Endothelial cell of umbilical vein (primary cell): ENCODE measurements at regions not wholly inside any gene's neighbourhood (a gene's known extent, or its start where the extent isn't known, plus 50 kb on each side); places are given as distances from the start of the nearest gene placed in this dataset.
"Not testable (repeated sequence)": the region's sequence is repeated elsewhere in the genome, so short reads cannot be mapped to it uniquely, and the experiment has no call there.

Experiments
- BruUV-seq: library from RNA; stranded (reverse); fragments of 400-500 nt; replicated peaks from 2 replicates; lab custom pipeline; 2021; lab: Mats Ljungman, UMichigan
- CTCF ChIA-PET: fragments of 300-600, 350-600 bp; sonication (Branson Sonifier 250); formaldehyde crosslinking; loops from one replicate; lab custom pipeline; 2021; ENCODE audit warnings: antibody characterized with exemption, inconsistent platforms; lab: Charles Lee
- POLR2A ChIA-PET: fragments of 300-600, 350-600 bp; sonication (Branson Sonifier 250); formaldehyde crosslinking; loops from one replicate; lab custom pipeline; 2021; ENCODE audit warnings: antibody characterized with exemption, inconsistent platforms; lab: Charles Lee
- DNase-seq: peaks from one replicate; pipeline ENCODE4 v3.0.0-alpha.2; 2011; ENCODE audit warnings: low read depth, low spot score
- FAIRE-seq: peaks from 2 replicates; lab custom pipeline; 2011; peaks lifted over from hg19 to GRCh38; lab: Jason Lieb, UNC
- H2AFZ ChIP-seq: 2 replicates; pipeline ENCODE4 v1.6.0; 2012; ENCODE audit warnings: low read depth, low read length, control low read depth, inconsistent platforms
- H3K27ac ChIP-seq: 2 replicates; pipeline ENCODE4 v1.5.1; 2011; ENCODE audit warnings: low read depth, mild to moderate bottlenecking, control low read depth, low read length, moderate library complexity; ENCODE audit not compliant: insufficient read depth
- H3K27me3 ChIP-seq, 2 experiments: 2 replicates each; pipeline versions ENCODE4 v1.6.0 to v1.6.1; 2011; ENCODE audit warnings: low read length in 2 of 2, mixed read lengths in 1 of 2; ENCODE audit not compliant: control insufficient read depth in 2 of 2, insufficient read depth in 2 of 2
- H3K36me3 ChIP-seq, 2 experiments: 2 replicates in 1 of 2; 3 replicates in 1 of 2; pipeline ENCODE4 v1.5.1; 2011; ENCODE audit warnings: low read length in 2 of 2, mild to moderate bottlenecking in 1 of 2, moderate library complexity in 1 of 2; ENCODE audit not compliant: control insufficient read depth in 2 of 2, insufficient read depth in 2 of 2; ENCODE audit errors: extremely low read depth in 1 of 2
- H3K4me1 ChIP-seq: 3 replicates; pipeline ENCODE4 v1.5.1; 2011; ENCODE audit warnings: mild to moderate bottlenecking, low read length; ENCODE audit not compliant: control insufficient read depth, insufficient read depth; ENCODE audit errors: extremely low read depth
- H3K4me2 ChIP-seq: 2 replicates; pipeline ENCODE4 v1.6.1; 2011; ENCODE audit warnings: low read length, control low read depth, mixed read lengths; ENCODE audit not compliant: insufficient read depth
- H3K4me3 ChIP-seq, 3 experiments: fragments of 200-600 bp in 1 of 3; sonication (generic), shearing (Covaris generic) in 1 of 3; replicated peaks in 1 of 3; 2 replicates each; pipeline ENCODE4 v1.5.1; 2011 to 2016; ENCODE audit warnings: control low read depth in 3 of 3, low read length in 3 of 3, mild to moderate bottlenecking in 2 of 3, inconsistent platforms in 1 of 3, low read depth in 1 of 3, moderate library complexity in 1 of 3; ENCODE audit not compliant: insufficient read depth in 1 of 3
- H3K79me2 ChIP-seq: 2 replicates; pipeline ENCODE4 v1.6.0; 2012; ENCODE audit warnings: low read length, inconsistent platforms; ENCODE audit not compliant: control insufficient read depth, insufficient read depth
- H3K9ac ChIP-seq: replicated peaks from 2 replicates; pipeline ENCODE3; 2011; ENCODE audit warnings: low read length, control low read depth; ENCODE audit not compliant: insufficient read depth; ENCODE audit errors: extremely low read depth
- H3K9me1 ChIP-seq: replicated peaks from 3 replicates; pipeline ENCODE4 v1.6.0; 2011; ENCODE audit warnings: mild to moderate bottlenecking, low read length; ENCODE audit not compliant: control insufficient read depth, insufficient read depth; ENCODE audit errors: extremely low read depth
- H3K9me3 ChIP-seq: replicated peaks from 2 replicates; pipeline ENCODE4 v1.5.1; 2012; ENCODE audit warnings: low read length, inconsistent platforms; ENCODE audit not compliant: control insufficient read depth, insufficient read depth
- H4K20me1 ChIP-seq: replicated peaks from 2 replicates; pipeline ENCODE3; 2011; ENCODE audit warnings: mild to moderate bottlenecking, low read length; ENCODE audit not compliant: control insufficient read depth, insufficient read depth; ENCODE audit errors: extremely low read depth
- FOS ChIP-seq: IDR thresholded peaks from 2 replicates; pipeline ENCODE4 v1.6.1; 2011; ENCODE audit warnings: mild to moderate bottlenecking, low read length, moderate library complexity, borderline replicate concordance; ENCODE audit not compliant: insufficient read depth
- GATA2 ChIP-seq: IDR thresholded peaks from 2 replicates; pipeline ENCODE4 v1.7.0; 2011; ENCODE audit warnings: low read depth, mild to moderate bottlenecking, moderate library complexity, mixed read lengths, low read length; ENCODE audit not compliant: insufficient read length, insufficient read depth
- JUN ChIP-seq: IDR thresholded peaks from 2 replicates; pipeline ENCODE4 v1.6.1; 2011; ENCODE audit warnings: borderline replicate concordance, low read depth; ENCODE audit not compliant: insufficient read length, insufficient read depth
- MYC ChIP-seq: IDR thresholded peaks from one replicate; pipeline ENCODE4 v1.6.1; 2011; ENCODE audit warnings: mild to moderate bottlenecking, low read depth, low read length
- POLR2AphosphoS5 ChIP-seq: IDR thresholded peaks from 2 replicates; pipeline ENCODE4 v1.6.1; 2012; ENCODE audit warnings: low read depth, mild to moderate bottlenecking, control low read depth, low read length, moderate library complexity; ENCODE audit not compliant: insufficient read depth
- dilution Hi-C: fragments of 300-500 bp; cut with MboI; formaldehyde crosslinking; loops from one replicate; pipeline ENCODE4 v1.15.0; 2019; ENCODE audit warnings: low sequenced_read_pairs; ENCODE audit not compliant: extremely low pct_ligation_motif_present
- intact Hi-C: fragments of 100-400 bp; cut with micrococcal nuclease; formaldehyde crosslinking; loops from one replicate; pipeline ENCODE4 v1.10.0; 2022
- TF ChIP-seq, protein P1 (sequence below), 2 donors: IDR thresholded peaks; 1 replicate in 1 of 2; 2 replicates in 1 of 2; pipeline ENCODE4 v1.5.1; 2011; ENCODE audit warnings: low read length in 2 of 2, mild to moderate bottlenecking in 2 of 2, moderate library complexity in 2 of 2, control low read depth in 1 of 2, inconsistent platforms in 1 of 2, low read depth in 1 of 2; ENCODE audit not compliant: insufficient read depth in 1 of 2; ENCODE audit errors: extremely low read depth in 1 of 2

DNA sequence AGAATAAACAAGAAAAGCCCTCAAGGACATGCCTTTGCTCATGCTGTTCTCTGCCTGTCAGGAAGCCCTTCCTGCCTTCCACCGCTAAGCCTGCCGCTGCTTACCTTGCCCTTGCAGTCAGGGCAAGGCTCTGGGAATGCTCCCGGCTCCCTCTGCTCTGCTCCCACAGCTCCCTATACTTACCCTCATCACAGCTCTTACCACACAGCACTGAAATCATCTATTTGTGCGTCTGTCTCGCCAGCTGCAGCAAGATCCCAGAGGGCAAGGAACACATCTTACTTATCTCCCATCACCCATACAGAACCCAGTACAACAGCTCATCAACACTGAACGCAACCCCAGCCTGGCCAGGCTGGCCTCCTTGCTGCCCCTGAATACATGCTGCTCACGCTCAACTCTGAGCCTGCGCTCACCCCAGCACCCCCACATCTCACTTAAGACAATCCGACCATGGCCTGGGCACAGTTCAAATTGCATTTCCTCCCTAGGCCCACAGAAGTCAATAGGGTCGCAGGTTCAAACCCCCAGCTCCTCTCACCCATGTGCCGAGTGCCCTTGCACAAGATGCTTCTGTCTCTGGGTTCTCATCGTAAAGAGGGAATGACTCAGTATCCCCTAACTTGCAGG lies 161.8 kb downstream of the IGLL1 start:
- CTCF ChIA-PET, result interaction anchor here (1.1 kb wide), 1 partner anchor 10 kb away, joined by 3 read pairs; no protein-coding TSS in a partner anchor
- H3K27ac ChIP-seq, result no peak overlapping the region

GRCh38 chr22:23417327-23417726 lies 162.8 kb downstream of the IGLL1 start:
- H3K9me3 ChIP-seq, H4K20me1 ChIP-seq, dilution Hi-C loops, BruUV-seq, H3K9ac ChIP-seq, intact Hi-C loops, H3K27ac ChIP-seq, POLR2A ChIA-PET, H3K36me3 ChIP-seq, H3K79me2 ChIP-seq, H3K4me2 ChIP-seq, H3K4me1 ChIP-seq, H3K9me1 ChIP-seq, DNase-seq, H2AFZ ChIP-seq, CTCF ChIA-PET, H3K27me3 ChIP-seq, H3K4me3 ChIP-seq, FAIRE-seq: not testable (repeated sequence)

More for the DNA sequence above, 161.8 kb downstream of the IGLL1 start:
- TF ChIP-seq JUN (no peak), MYC (no peak), FOS (no peak), POLR2AphosphoS5 (no peak), GATA2 (no peak)
- TF ChIP-seq, protein P1, sequence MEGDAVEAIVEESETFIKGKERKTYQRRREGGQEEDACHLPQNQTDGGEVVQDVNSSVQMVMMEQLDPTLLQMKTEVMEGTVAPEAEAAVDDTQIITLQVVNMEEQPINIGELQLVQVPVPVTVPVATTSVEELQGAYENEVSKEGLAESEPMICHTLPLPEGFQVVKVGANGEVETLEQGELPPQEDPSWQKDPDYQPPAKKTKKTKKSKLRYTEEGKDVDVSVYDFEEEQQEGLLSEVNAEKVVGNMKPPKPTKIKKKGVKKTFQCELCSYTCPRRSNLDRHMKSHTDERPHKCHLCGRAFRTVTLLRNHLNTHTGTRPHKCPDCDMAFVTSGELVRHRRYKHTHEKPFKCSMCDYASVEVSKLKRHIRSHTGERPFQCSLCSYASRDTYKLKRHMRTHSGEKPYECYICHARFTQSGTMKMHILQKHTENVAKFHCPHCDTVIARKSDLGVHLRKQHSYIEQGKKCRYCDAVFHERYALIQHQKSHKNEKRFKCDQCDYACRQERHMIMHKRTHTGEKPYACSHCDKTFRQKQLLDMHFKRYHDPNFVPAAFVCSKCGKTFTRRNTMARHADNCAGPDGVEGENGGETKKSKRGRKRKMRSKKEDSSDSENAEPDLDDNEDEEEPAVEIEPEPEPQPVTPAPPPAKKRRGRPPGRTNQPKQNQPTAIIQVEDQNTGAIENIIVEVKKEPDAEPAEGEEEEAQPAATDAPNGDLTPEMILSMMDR (IDR thresholded peaks at IDR 0.05; ENCODE audit: extremely low read depth in 1 of 2, insufficient read depth in 1 of 2, low read depth in 1 of 2, low read length in 2 of 2), result no peak
- Histone ChIP-seq H3K36me3 (no peaks in the 10 kb centered on the region), H3K79me2 (no peaks in the 10 kb centered on the region), H2AFZ (no peak overlapping the region), H3K4me1 (no peaks in the 10 kb centered on the region), H3K9ac (no peak overlapping the region), H4K20me1 (no peaks in the 10 kb centered on the region), H3K4me2 (no peak overlapping the region), H3K27me3 (no peaks in the 10 kb centered on the region), H3K4me3 (no peak overlapping the region), H3K9me1 (no peaks in the 10 kb centered on the region), H3K9me3 (no peaks in the 10 kb centered on the region)
- FAIRE-seq, result no peak
- intact Hi-C loops, result no loop called here
- no TSS peak for BruUV-seq
- dilution Hi-C loops, result no loop called here
- no peak for DNase-seq
- POLR2A ChIA-PET, result no interaction called here

DNA sequence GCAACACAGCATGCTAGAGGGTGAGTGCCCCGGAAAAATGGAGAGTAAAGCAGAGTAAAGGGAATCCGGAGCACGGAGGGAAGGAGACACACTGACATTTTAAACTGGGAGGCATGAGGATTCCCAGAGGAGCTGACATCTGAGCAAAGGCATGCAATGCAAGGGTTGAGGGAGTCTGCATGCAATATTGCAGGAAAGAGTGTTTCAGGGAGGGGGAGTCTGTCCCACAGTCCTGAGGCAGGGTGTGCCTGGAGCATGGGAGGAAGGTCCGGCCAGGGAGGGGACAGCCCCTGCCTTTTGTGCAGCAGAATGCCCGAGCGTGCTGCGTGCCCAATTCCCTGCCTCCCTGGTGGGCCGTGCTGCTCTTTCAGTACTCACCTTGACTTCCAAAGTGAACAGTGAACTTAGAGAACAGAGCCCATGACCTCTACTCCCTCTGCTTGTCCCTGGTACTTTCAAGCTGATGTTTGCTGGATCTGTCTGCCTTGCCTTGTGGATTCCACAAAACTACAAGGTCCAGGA lies 163.9 kb downstream of the IGLL1 start:
- H4K20me1 ChIP-seq, POLR2A ChIA-PET, dilution Hi-C loops, FAIRE-seq, H3K27ac ChIP-seq, H2AFZ ChIP-seq, H3K4me2 ChIP-seq, H3K9me3 ChIP-seq, H3K4me3 ChIP-seq, H3K79me2 ChIP-seq, H3K4me1 ChIP-seq, BruUV-seq, H3K9me1 ChIP-seq, H3K36me3 ChIP-seq, DNase-seq, intact Hi-C loops, H3K9ac ChIP-seq, H3K27me3 ChIP-seq: not testable (repeated sequence)
- CTCF ChIA-PET, result interaction anchor here (0.6 kb wide), 1 partner anchor 434 kb away, joined by 3 read pairs; no protein-coding TSS in a partner anchor
